HG03565 (cell line): ENCODE measurements at regions not wholly inside any gene's neighbourhood (a gene's known extent, or its start where the extent isn't known, plus 50 kb on each side); places are given as distances from the start of the nearest gene placed in this dataset.
A peak's percentile ranks its signal among the peaks of the same experiment; 100 is the strongest.

Experiments
- ATAC-seq: cut with Tn5 transposase; IDR thresholded peaks from one replicate; pipeline ENCODE4 v1.9.1; 2021; ENCODE audit warnings: mild to moderate bottlenecking, moderate library complexity; ENCODE audit not compliant: unreplicated experiment

DNA sequence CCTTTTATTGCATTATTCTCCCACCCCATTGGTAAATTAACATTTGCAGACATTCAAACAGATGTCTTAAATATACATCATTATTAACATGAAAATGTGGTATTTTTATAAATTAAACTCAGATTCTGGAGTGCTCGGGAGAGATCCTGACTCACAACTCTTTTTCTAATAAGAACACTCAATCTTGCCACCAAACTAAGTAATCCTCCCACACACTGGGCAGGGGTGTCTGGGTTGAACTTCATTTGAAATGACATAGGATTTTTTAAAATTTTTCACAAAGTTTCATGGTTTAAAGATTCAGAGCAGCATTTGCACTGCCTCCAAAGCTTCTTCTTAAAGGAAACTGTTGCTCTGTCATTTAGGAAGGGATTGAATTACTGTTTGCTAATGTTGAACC lies 754.3 kb downstream of the MECOM start:
- no peak for ATAC-seq

DNA sequence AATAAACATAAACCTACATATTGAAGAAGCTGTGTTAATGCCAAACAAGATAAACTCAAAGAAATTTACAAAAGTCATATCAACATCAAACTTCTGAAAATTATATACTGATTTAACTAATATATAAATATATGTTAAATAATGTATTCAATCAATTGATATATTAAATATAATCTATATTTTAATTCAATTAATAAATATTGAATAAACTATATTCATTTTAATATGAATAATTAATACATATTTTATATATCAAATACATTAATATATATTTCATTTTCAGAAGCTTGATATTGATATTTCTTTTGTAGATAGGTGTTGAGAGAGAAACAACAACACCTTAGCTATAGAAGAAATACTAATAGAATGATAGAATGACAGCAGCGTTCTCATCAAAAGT lies 768.1 kb downstream of the MECOM start:
- ATAC-seq: no peak

DNA sequence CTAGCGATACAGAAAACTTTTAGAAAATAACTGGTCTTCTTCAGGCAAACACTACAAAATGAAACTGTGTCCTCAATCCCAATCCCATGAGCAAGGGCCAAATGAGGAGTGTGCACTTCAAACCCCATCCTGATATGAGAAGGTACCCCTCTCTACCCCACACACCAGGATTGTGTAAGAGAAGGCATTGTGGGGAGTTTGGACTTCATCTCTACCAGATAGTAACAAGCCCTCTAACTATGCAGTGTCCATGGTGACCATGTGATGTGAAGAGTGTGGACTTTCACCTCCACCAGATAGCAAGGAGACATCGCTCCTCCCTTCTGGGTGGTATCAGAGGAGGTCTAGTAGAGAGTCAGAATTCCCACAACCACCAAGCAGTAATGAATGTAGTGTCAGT lies 769.3 kb downstream of the MECOM start:
- ATAC-seq: no peak

DNA sequence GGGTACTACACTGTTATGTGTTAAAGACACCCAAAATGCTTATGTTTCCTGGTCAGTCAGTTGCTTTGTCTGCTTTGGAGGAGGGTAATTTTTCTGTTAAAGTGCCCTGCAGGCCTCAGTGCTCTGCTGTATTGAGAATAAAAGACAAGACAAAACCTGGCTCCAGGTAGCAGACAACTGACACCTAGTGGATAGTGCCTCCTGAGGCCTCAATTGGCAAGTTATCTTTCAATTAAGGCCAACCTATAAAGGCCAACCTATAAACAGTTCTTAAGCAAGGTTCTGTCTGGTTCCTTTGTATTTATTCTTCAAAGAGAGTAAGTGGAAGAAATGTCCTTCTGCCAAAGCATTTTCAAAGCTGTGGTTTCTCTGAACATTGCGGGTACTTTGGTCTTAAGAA lies 773.8 kb downstream of the MECOM start:
- ATAC-seq: no peak

DNA sequence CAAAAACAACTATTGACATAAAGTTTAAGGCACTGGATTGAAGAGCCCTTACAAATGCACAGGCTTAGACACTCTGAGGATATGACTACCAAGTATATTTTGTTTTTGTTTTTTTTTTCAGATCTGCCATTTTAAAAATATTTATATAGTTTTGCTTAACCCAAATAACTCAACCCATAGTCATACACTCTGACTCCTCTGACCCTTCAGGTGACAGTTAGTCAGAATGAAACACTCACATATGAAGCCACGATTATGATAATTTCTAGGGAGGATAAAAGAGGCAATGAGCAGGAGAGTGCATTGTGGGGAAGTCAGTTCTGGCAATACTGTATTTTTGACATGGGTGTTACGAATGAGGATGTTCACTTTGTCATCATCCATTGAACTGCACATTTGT lies 774.7 kb downstream of the MECOM start:
- no peak for ATAC-seq

DNA sequence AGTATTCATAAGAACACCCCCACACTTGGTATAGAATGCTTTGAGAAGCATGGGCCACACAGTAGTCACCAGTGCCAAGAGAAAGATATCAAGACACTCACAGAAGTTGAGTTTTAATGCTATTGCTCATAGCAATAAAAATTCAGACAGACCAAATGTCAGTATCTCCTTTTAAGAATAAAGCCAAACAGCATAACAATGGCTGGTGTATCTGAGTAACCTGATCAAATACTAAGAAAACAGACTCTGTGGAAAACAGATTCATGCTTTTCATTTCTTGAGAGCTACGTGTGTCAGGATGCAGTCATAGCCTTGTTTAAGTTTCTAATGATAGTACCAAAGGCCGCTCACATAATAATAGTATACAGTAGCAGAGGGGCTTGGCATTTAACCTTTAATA lies 778.5 kb downstream of the MECOM start:
- no peak for ATAC-seq

DNA sequence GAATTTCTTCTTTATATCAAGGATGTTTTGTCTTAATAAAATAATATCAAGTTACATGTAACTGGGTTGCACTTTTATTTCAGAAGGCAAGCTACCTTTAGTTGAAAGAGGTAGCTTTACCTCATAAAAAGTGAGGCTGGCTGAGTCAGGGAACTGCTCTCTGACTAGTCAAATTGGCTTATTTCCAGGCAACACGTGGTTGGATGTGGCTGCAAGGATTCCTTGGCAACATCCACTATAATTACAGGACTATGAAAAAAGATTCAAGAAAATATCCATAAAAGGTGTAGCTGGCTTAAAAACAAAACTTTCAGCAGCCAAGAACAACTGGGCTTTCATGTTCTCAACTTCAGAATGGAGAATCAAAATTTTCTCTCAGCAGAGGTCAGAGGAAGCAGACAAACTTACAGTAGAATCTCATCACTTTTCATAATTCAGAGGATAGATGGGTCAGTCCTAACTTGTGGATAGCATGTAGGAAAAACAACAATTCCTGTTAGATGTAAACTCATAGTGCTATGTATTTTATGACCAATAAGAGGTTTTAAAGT lies 779.1 kb downstream of the MECOM start:
- no peak for ATAC-seq

DNA sequence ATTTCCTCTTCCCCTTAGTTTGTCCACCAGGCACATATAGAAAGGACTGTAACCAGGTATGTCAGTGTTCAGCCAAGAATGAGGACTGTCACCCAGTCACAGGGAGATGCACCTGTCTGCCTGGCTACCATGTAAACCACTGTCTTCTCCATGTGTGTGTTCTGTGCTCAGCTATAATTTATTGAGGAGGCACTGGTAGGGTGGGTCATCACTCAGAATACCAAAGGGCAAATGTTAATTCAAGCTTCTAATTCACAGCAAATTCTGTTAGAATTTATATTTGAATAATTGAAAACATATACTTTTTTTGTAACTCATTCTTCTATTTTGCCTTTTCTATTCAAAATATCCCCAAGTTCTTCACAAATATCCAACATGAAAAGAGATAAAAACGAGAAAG lies 780.4 kb downstream of the MECOM start:
- ATAC-seq: no peak

DNA sequence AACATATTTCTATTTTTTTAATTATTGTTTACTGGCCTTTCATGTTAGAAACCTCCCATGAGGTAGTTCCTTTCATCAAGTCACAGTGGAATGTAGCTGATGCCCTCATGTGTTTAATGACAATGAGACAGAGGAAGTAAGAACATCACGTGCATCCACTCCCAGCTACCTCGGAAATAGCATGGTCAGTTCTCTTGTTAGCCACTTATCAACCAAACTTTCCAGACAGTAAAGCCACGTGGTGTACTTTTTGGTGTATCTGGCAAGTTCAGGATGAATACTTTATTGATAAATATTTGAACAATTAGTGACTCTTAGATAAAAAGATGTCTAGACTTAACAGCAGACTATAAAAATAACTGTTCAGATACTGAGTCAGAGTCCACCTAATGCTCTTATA lies 781.7 kb downstream of the MECOM start:
- ATAC-seq: no peak

DNA sequence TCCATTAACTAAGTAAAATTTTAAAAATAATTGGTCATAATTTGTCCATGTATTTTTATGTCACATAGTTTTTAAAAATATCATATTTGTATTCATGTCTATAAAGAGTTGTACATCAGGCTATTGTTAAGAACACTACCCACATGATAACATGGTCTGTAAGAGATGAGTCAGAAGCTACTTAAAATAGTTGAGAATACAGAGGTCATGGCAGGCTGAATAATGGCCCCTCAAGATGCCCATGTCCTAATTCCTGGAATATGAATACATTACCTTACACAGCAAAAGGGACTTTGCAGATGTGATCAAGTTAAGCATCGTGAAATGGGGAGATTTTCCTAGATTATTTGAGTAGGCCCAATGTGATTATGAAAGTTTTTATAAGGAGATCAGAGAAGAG lies 782.9 kb upstream of the GOLIM4 start:
- peak; percentile 43 for ATAC-seq

DNA sequence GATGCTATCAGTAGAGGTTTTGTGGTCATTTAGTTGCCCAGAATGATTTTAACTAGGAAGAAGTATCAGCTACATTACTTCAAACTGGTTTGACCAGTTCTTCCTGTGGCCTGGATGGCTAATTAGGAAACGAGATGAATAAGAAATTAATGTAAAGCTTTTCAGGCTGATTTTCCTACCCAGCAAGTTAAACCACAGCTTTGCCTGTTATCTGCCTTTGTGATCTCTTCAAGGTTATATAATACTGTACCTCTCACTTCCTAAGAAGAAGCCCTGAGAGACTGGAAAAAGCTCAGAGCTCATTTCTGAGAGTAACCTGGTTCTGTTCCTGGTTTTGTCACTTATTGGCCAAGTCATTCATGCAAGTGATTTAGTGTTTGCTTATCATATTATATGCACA lies 782.2 kb upstream of the GOLIM4 start:
- ATAC-seq: no peak

DNA sequence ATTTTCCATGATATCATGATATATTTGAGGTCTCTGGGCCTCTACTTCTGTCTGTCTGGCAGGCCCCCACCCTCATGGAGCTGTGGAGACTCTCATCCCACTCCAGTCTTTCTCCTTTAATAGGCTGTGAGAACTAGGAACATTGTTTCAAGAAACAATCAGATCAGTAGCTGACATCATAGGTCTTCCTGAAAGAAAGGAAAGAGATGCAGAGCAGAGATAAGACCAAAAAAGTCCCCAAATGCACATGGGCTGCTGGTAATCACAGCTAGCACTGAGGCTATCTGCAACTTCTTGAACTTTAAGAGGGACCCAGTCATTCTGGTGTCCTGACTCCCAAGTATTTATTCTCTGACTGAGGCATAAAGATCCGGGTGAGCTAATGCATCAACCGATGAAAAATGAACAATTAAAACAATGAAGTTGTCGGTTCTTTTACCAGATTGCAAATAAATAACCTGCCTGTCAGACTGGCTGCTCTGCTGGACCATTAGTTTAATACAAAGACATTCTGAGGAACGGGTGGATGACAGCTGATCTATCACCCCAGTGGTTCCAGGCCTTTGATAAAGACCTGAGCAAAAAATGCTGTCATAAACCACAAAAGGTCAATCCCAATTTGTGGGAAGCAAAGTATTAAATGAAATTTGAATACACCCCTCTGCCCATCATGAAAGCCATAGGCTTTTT lies 780.8 kb upstream of the GOLIM4 start:
- no peak for ATAC-seq

DNA sequence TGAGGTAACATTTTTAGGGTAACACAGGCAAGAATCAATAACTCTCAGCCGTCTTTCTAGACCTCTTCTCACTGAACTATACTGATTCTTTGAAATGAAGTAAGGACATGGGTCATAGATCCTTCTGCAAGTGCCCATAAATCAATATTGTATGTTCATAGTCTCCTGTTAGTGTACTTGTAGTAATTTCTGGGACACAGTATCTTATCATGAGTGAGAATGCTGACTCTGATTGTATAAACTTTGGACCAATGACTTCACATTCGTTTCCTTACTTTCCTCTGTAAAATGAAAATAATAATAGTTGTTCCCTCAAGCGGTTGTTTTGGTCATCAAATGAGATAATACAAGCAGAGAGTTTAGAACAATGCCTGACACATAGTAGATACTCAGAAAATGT lies 777.1 kb upstream of the GOLIM4 start:
- no peak for ATAC-seq

DNA sequence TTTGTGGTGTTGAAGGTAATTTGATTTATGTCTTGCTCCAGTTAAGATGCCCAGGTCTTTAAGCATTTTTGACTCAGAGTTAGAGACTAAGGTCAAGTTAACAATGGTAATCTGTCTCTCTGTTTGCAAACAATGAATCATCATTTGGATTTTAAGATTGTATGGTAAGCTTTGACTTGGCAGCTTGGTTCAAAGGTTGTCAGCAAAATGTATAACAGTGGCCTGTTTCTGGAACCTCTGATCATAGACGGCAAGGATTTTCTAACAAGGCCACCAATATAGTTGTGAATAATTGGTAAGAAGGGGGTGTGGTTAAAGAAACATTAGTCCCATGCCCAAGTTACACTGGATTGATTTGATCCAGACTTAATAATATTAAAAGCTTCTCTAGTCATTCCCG lies 775.2 kb upstream of the GOLIM4 start:
- no peak for ATAC-seq

DNA sequence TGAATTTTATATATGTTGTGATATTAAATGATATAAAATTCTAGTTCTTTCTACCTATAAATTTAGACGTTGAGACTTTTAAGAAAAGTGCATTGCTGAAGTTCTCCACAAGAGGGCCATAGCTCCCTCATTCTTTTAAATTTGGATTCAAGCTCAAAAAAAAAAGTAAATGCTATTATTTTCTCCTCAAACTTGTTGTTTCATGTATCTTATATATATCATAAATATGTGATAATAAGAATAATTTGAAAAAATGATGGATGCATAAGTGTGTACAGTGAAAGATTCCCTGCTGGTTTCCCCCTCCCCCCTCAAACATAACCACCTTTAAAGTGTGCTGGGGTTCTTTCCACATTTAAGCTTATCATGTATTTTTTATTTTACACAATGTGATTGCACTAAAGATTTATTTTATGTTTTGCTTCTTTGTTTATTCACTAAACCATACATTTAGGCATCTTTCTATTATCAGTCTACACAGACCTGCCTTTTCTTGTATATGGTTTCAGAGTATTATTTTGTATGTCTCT lies 769.4 kb upstream of the GOLIM4 start:
- no peak for ATAC-seq

DNA sequence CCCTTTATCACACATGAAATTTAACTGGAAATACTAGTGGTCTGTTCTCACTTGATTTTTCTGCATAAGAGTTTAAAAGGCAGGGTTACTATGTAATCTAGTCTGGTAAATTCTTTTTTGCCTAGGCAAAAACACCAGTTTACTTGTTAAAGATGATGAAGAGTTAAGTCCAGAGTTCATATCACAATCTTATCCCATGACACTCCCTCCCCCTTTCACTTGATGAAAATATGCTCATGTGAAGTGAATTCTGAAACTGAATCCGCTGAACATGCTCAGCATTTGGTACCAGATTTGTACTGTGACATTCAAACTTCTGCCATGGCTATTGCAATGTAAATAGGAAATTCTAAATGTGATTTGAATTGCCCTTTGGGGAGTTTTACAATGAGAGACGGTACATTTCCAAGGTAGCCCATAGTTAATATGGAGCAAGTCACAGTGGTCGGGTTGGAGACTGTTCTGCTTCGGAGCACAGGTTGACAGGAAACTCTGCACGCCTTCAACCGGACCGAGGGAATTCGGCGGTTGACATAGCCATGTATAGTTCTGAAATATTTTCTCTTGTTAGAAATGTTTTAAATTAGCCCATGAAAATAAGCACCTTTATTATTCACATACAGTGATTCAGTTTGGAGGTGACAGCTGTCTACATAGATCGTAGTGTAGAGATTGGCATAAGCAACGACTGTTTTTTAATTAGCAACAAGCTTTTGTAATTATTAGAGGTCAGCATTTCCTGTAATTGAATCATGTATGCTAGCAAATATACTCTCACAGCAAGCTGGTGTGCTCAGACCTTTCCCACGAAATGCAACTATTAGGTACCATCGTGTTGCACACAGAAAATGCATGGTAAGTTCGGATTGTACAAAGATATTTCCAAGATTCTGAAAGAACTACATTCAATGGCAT lies 768.6 kb upstream of the GOLIM4 start:
- no peak for ATAC-seq

DNA sequence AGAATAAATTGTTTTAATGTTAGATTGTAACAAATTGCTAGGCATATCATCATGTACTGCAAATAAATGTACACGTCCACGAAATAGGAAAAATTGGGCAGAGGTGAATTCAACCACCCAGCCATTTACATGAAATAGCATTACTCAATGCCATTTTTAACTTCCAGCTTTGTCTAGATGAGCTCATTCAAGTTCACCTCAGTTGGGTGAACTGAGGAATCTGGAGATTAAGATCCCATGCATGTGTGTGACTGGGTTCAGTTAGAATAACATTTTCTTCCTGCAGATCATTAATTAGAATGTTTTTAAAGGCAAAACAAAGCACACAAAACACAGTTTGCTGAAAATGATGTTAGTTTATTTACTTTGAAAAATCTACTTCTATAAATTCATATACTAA lies 767.8 kb upstream of the GOLIM4 start:
- ATAC-seq: no peak

DNA sequence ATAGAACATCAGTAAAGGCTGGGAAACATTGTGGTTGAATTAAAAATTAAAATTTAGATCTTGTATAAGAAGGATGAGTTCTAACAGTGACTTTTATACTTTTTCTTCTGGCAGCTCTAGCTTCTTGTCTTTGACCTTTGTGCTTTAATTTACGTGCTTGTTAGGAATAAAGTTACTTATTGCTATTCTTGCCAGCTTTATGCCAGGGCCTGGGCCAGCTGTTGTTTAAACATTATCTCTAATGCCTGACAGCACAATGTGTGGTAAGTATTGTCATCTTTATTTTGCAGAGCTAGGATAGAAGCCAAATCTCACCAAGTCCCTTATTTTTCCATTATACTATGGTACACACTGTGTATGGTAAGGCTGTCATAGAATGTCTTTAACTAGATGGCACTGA lies 766.7 kb upstream of the GOLIM4 start:
- no peak for ATAC-seq

DNA sequence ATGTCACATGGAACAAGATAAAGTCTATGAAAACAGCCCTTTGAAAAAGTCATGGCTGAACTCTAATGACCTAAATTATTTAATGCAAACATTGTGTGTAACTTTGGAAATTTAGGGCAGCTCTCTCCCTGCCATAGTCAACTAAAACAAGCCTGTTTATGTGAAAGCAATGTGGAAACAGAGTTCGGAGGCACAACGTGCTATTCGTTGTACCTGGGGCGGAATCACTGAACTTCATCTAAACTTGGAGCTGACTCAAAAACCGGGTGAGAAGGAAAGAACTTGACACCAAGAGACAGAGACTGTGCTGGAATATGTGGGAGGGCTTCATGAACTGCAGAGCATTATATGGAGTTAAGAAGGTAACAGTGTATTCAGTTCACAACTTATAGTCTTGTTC lies 764.9 kb upstream of the GOLIM4 start:
- ATAC-seq: no peak

DNA sequence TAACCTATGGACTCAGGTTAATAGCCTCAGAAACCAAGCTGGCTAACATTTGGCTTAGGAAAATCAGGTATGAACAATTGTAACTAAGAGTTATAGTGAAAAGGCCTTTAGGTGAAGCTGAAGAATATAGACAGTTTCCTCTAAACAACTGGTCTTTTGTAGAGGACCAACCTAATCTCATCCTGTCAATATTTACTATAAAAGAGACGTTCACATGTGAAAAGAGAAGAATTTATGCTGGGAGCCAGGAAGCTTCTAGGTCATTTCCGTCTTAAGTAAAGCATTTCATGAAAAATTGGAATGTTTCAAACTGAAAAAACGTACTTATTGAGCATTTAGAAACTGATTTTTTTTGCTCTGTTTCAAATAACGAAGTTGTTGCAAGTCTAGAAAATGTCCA lies 764.3 kb upstream of the GOLIM4 start:
- no peak for ATAC-seq

DNA sequence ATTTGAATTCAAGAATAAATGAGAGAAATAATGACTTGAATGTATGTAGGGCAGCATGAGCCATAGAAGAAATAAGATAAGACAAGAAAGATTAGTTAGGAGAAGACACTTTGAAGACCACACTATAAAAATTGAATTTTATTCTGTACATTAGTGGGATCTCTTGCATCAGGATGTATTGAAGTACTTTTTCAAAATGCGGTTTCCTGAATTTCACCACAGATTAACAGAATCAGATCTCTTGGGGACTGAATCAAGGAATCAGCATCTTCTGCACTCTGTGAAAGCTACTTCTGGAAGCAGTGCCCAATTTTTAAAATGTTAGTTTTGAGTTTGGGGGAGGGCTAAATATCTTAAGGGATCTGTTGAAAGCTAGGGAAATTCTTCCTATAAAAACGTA lies 763.9 kb upstream of the GOLIM4 start:
- no peak for ATAC-seq

DNA sequence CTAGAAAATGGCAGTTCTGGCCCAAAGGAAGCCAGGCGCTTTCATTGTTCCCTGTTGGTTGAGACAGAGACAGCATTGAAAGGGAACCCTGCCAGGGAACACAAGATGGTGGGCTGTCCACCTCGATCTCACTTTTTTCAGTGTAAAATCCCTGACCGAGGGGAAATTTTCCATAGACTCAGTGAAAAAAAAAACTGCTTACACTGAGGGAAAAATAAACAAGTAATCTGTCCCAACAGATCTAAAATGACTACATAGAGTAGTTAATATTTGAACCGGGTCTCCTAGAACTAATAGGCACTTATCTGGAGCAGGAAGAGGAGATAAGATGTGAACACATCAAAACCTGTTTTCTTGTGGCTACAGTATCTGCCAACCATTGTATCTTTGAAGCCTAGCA lies 763.4 kb upstream of the GOLIM4 start:
- no peak for ATAC-seq
